ENCODE measurements at regions not wholly inside any gene's neighbourhood (a gene's known extent, or its start where the extent isn't known, plus 50 kb on each side); places are given as distances from the start of the nearest gene placed in this dataset.
"Not testable (repeated sequence)": the region's sequence is repeated elsewhere in the genome, so short reads cannot be mapped to it uniquely, and the experiment has no call there.

DNA sequence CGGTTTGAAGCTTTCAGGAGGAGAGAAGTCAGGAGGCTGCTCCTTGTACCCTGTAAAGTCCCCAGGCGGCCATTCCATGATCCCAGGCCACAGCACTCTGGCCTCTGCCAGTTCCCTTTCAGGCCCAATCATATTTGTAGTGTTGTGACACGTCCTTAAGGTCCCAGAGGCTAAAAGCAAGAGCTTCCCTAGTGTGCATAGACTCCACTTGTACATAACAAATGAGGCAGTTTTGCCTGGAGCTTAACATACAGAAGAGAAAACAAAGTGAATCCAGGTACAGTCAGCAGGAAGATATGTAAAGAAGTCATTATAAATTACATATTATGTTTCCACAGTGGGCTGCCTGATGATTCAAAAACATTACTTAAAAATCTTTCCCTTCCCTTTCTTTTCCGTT lies 81.1 kb upstream of the RPH3A start:
- TF ChIP-seq, protein P1, sequence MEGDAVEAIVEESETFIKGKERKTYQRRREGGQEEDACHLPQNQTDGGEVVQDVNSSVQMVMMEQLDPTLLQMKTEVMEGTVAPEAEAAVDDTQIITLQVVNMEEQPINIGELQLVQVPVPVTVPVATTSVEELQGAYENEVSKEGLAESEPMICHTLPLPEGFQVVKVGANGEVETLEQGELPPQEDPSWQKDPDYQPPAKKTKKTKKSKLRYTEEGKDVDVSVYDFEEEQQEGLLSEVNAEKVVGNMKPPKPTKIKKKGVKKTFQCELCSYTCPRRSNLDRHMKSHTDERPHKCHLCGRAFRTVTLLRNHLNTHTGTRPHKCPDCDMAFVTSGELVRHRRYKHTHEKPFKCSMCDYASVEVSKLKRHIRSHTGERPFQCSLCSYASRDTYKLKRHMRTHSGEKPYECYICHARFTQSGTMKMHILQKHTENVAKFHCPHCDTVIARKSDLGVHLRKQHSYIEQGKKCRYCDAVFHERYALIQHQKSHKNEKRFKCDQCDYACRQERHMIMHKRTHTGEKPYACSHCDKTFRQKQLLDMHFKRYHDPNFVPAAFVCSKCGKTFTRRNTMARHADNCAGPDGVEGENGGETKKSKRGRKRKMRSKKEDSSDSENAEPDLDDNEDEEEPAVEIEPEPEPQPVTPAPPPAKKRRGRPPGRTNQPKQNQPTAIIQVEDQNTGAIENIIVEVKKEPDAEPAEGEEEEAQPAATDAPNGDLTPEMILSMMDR (IDR thresholded peaks at IDR 0.05; ENCODE audit: control extremely low read depth, extremely low read depth, low read depth, missing control alignments), result no peak
- DNase-seq (ENCODE audit: extremely low spot score), result no peak
- ChIA-PET POLR2A (no interaction called here), CTCF (interaction anchor here (1.3 kb wide), 1 partner anchor 9 kb away, joined by 3 read pairs; no protein-coding TSS in a partner anchor)

DNA sequence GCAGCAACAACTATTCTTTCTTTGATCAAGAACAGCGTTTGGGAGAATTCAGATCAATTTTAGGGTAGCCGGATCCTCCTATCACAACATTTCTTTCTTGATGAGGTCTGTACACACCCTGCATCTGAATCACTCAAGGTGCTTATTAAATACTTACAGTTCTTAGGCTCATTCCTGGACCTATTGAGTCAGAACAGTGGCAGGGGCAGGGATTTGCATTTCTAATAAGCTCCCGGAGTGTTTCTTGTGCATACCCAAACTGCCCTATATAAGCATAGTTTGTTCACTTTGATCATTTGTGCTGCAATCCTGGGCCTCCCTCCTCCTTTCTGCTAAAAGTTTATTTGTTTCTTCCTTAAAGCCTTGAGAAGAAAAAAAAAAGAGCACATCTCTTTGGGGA lies 80.5 kb upstream of the RPH3A start:
- ChIA-PET POLR2A (no interaction called here), CTCF (interaction anchor here (1.3 kb wide), 1 partner anchor 9 kb away, joined by 3 read pairs; no protein-coding TSS in a partner anchor)
- no peak for DNase-seq (ENCODE audit: extremely low spot score)
- TF ChIP-seq, protein P1 (IDR thresholded peaks at IDR 0.05; ENCODE audit: control extremely low read depth, extremely low read depth, low read depth, missing control alignments), result no peak

DNA sequence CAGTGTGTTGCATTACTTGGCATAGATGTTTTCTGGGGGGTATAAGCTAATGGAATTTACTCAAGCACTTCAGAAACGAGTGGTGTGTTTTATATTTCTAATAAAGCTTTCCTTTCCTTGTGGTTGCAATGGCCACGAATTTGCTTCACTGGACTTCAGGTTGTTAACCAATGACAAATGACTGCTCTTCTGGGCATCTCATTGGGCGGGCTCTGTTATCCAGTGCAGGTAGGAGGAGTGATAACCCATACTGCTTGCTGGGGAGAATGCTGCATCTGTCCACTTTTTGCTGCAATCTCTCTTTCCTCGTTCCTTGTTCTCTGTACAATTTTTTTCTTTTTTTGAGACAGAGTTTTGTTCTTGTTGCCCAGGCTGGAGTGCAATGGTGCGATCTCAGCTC lies 80.0 kb upstream of the RPH3A start:
- DNase-seq (ENCODE audit: extremely low spot score), result no peak
- ChIA-PET POLR2A (no interaction called here), CTCF (interaction anchor here (1.3 kb wide), 1 partner anchor 8 kb away, joined by 3 read pairs; no protein-coding TSS in a partner anchor)
- TF ChIP-seq, protein P1 (IDR thresholded peaks at IDR 0.05; ENCODE audit: control extremely low read depth, extremely low read depth, low read depth, missing control alignments), result no peak

DNA sequence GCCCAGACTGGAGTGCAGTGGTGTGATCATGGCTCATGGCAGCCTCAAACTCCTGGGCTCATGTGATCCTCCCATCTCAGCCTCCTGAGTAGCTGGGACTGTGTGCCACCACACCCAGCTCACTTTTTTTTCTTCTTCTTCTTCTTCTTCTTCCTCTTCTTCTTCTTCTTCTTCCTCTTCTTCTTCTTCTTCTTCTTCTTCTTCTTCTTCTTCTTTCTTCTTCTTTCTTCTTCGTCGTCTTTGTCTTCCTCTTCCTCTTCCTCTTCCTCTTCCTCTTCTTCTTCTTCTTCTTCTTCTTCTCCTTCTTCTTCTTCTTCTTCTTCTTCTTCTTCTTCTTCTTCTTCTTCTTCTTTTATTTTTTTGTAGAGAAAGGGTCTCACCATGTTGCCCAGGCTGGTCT lies 78.8 kb upstream of the RPH3A start:
- CTCF ChIA-PET; POLR2A ChIA-PET; DNase-seq (ENCODE audit: extremely low spot score): not testable (repeated sequence)

DNA sequence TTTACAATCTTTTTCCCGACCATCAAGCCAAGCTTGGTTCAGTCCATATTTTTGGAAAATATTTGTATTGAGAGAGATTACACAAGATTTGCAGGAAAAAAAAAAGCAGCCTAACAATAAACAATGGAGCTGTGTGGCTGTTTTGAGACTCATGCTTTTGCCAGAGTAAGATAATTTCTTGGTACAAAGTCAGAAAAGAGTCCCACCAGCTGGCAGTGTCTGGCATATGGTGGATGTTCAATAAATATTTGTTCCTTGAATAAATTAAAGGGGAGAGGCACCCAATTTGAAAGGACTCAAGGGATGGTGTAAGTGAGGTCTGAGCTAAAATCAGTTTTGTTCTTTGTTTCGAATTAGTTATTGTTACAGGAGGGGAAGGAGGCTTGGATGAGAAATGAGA lies 78.1 kb upstream of the RPH3A start:
- TF ChIP-seq, protein P1 (IDR thresholded peaks at IDR 0.05; ENCODE audit: control extremely low read depth, extremely low read depth, low read depth, missing control alignments), result no peak
- ChIA-PET POLR2A (no interaction called here), CTCF (interaction anchor here (1.0 kb wide), 1 partner anchor 12 kb away, joined by 3 read pairs; no protein-coding TSS in a partner anchor)
- no peak for DNase-seq (ENCODE audit: extremely low spot score)

DNA sequence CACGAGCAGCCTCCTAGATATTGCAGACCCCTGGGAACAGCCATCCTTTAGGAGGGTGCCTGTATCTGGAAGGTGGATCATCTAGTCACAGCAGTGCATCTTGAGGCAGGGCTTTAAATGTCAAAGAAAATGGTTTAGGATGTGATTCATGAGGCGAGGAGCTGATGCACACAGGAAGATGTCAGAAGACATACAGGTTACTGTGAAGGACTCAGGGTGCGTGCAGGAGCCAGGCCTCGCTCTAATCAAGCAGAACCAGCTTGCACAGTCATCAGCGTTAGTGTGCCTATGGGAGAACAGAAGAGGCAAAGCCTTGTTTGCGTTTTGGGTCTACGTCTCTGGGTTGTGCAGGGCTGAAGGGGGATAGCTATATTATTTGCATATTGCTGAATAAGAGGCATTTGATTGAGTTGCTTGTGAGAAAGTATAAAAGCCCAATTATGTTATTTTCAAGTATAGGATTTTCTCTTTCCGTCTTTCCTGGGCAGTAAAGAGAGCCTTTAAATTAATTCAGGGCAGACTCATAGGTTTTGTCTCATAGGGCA lies 77.3 kb upstream of the RPH3A start:
- ChIA-PET POLR2A (no interaction called here), CTCF (interaction anchor here (1.0 kb wide), 1 partner anchor 13 kb away, joined by 3 read pairs; no protein-coding TSS in a partner anchor)
- TF ChIP-seq, protein P1 (IDR thresholded peaks at IDR 0.05; ENCODE audit: control extremely low read depth, extremely low read depth, low read depth, missing control alignments), result no peak
- DNase-seq (ENCODE audit: extremely low spot score), result no peak

DNA sequence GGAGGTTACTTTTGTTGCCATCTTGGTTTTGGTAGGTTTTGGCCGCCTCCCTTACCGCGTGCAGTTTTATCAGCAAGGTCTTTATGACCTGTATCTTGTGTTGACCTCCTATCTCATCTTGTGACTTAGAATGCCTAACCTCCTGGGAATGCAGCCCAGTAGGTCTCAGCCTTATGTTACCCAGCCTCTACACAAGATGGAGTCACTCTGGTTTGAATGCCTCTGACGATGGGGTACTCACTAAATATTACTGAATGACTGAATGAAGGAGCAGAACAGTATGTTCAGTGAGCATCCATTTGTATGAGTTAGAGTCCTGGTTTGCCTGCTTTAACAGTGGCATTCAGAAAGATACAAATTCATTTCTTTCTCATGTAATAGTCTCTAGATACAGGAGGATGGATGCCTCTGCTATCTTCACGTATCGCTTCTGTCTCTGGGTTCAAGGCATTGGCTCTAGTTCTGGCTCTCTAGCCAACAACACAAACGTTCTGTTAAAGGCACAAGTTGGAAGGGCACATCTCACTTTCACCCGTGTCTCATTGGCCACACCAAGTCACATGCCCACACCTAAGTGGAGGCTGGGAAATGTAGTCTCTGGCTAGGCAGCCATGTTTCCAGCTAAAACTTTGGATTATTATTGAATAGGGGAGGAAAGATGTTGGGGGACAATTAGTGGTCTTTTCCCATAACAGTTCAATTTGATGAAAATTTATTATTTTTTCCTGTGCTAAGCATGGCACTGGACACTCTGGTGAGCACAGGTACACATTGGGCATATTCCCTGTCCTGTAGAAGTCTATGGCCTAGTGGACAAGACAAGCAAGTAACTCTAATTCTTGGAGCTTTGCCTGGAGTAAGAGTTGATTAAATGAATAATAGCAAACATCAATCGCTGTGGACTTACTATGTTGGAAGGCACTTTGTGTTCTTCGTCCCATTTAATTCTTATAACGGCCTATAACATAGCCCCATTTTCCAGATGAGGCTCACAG lies 75.2 kb upstream of the RPH3A start:
- TF ChIP-seq, protein P1 (IDR thresholded peaks at IDR 0.05; ENCODE audit: control extremely low read depth, extremely low read depth, low read depth, missing control alignments), result no peak
- ChIA-PET POLR2A (no interaction called here), CTCF (no interaction called here)
- DNase-seq (ENCODE audit: extremely low spot score), result no peak

Data from GM10248 (cell line).